ENCODE measurements at regions not wholly inside any gene's neighbourhood (a gene's known extent, or its start where the extent isn't known, plus 50 kb on each side); places are given as distances from the start of the nearest gene placed in this dataset.
A peak's percentile ranks its signal among the peaks of the same experiment; 100 is the strongest.

GRCh38 chr12:116384691-116385485 is 107.4 kb upstream of the MED13L start:
- TF ChIP-seq CTCF (IDR thresholded peaks at IDR 0.05), result no peak
- intact Hi-C loops (cut with DNase I; ENCODE audit: low total_unique reads), result loop anchor here (1.0 to 10.0 kb wide), 2 partner anchors 19 to 70 kb away; no protein-coding TSS in a partner anchor
- H3K4me1 ChIP-seq, result peaks cover 0 to 51% (median 38%) of the 10 kb centered on the region in 4 donors
- no peaks in the 10 kb centered on the region for H3K36me3 ChIP-seq
- H3K27ac ChIP-seq, result no peak overlapping the region
- no peak for DNase-seq
- H3K27me3 ChIP-seq, result no peaks in the 10 kb centered on the region
- no peaks in the 10 kb centered on the region for H3K9me3 ChIP-seq
- H3K4me3 ChIP-seq, result no peak overlapping the region

DNA sequence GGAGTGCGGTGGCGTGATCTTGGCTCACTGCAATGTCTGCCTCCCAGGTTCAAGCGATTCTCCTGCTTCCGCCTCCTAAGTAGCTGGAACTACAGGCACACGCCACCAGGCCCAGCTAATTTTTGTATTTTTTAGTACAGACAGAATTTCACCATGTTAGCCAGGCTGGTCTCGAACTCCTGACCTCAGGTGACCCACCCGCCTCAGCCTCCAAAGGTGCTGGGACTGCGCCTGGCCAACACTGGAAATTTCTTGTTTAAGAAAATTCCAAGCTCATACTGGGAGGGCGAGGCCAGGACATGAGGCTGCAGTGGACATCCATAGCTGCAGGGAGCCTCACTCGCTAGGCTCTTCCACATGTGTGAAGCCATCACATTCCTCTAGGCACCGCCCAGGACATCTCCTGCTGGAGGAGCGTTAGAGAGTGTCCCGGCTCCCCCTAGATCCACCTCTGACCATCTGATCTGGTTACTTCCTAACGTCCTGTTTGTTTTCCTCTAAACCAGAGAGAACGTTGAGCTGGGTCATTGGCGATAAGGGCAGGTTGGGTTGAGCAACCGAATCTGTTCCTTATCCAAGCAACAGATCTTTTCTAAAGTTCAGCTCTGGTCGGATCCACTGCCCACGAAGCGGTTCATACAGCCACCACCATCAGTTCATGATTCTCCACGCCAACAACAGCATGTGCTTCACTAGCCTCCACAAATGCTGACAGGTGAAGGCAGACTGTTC is 108.2 kb upstream of the MED13L start:
- no peaks in the 10 kb centered on the region for H3K36me3 ChIP-seq
- intact Hi-C loops (cut with DNase I; ENCODE audit: low total_unique reads), result loop anchor here (10.0 kb wide), 1 partner anchor 71 kb away; no protein-coding TSS in a partner anchor
- no peaks in the 10 kb centered on the region for H3K27me3 ChIP-seq
- no peak overlapping the region for H3K27ac ChIP-seq
- H3K9me3 ChIP-seq, result no peaks in the 10 kb centered on the region
- no peak for DNase-seq
- H3K4me3 ChIP-seq, result no peak overlapping the region
- peaks cover 0 to 58% (median 44%) of the 10 kb centered on the region in 4 donors for H3K4me1 ChIP-seq
- no peak for TF ChIP-seq CTCF (IDR thresholded peaks at IDR 0.05)

DNA sequence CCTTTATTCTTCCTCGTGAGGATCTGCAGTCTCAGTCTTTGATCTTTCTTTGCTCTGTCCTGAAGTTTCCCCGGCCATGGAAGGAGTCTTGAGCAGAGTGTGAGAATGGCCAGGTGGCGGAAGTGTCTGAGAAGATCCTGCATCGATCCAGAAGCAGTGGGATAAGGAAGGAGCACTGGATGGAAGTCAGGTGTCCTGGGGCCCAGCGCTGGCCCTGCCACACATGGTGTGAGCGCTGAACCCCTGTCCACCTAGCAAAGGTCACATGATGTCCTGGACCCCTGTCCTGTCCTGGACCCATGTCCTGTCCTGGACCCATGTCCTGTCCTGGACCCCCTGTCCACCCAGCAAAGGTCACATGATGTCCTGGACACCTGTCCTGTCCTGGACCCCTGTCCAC is 111.8 kb upstream of the MED13L start:
- no peak for DNase-seq
- peak overlapping the region in 1 of 2 donors; percentile 23 for H3K27ac ChIP-seq
- H3K4me3 ChIP-seq, result no peak overlapping the region
- H3K27me3 ChIP-seq, result no peaks in the 10 kb centered on the region
- H3K9me3 ChIP-seq, result no peaks in the 10 kb centered on the region
- peaks cover 0 to 37% (median 19%) of the 10 kb centered on the region in 4 donors for H3K4me1 ChIP-seq
- no peaks in the 10 kb centered on the region for H3K36me3 ChIP-seq
- intact Hi-C loops (cut with DNase I; ENCODE audit: low total_unique reads), result loop anchor here (10.0 kb wide), 1 partner anchor 75 kb away; no protein-coding TSS in a partner anchor
- TF ChIP-seq CTCF (IDR thresholded peaks at IDR 0.05), result no peak

- no peak overlapping the region for H3K4me3 ChIP-seq
- intact Hi-C loops (cut with DNase I; ENCODE audit: low total_unique reads), result loop anchor here (10.0 kb wide), 1 partner anchor 75 kb away; no protein-coding TSS in a partner anchor
- DNase-seq, result peak in 1 of 2 donors; percentile 44
- H3K4me1 ChIP-seq, result peaks cover 0 to 31% (median 15%) of the 10 kb centered on the region in 4 donors
- H3K36me3 ChIP-seq, result no peaks in the 10 kb centered on the region
- TF ChIP-seq CTCF (IDR thresholded peaks at IDR 0.05), result no peak
- H3K9me3 ChIP-seq, result no peaks in the 10 kb centered on the region
- H3K27me3 ChIP-seq, result no peaks in the 10 kb centered on the region
- peak overlapping the region in 1 of 2 donors; percentile 23 for H3K27ac ChIP-seq
Observed at GRCh38 chr12:116389990-116390389, 112.5 kb upstream of the MED13L start.

- Histone ChIP-seq H3K27me3 (no peaks in the 10 kb centered on the region), H3K27ac (no peak overlapping the region), H3K36me3 (no peaks in the 10 kb centered on the region), H3K9me3 (no peaks in the 10 kb centered on the region), H3K4me3 (no peak overlapping the region), H3K4me1 (peaks cover 0 to 28% (median 13%) of the 10 kb centered on the region in 4 donors)
- TF ChIP-seq CTCF (IDR thresholded peaks at IDR 0.05), result no peak
- no peak for DNase-seq
- intact Hi-C loops (cut with DNase I; ENCODE audit: low total_unique reads), result no loop called here
Observed at GRCh38 chr12:116390401-116391335, 113.2 kb upstream of the MED13L start.
